DND-41 (cell line): ENCODE measurements at regions not wholly inside any gene's neighbourhood (a gene's known extent, or its start where the extent isn't known, plus 50 kb on each side); places are given as distances from the start of the nearest gene placed in this dataset.

ENCODE experiments used
- EZH2 ChIP-seq: IDR thresholded peaks from 3 replicates; pipeline ENCODE4 v1.6.1; 2012; ENCODE audit warnings: borderline replicate concordance, low read depth, mild to moderate bottlenecking, moderate library complexity, low read length, inconsistent platforms; ENCODE audit not compliant: severe bottlenecking
- TF ChIP-seq, protein P1 (sequence below): IDR thresholded peaks from 2 replicates; pipeline ENCODE4 v1.5.1; 2012; ENCODE audit warnings: borderline replicate concordance, low read length, moderate library complexity, mild to moderate bottlenecking; ENCODE audit not compliant: poor library complexity, severe bottlenecking; ENCODE audit errors: extremely low read depth

- TF ChIP-seq, protein P1, sequence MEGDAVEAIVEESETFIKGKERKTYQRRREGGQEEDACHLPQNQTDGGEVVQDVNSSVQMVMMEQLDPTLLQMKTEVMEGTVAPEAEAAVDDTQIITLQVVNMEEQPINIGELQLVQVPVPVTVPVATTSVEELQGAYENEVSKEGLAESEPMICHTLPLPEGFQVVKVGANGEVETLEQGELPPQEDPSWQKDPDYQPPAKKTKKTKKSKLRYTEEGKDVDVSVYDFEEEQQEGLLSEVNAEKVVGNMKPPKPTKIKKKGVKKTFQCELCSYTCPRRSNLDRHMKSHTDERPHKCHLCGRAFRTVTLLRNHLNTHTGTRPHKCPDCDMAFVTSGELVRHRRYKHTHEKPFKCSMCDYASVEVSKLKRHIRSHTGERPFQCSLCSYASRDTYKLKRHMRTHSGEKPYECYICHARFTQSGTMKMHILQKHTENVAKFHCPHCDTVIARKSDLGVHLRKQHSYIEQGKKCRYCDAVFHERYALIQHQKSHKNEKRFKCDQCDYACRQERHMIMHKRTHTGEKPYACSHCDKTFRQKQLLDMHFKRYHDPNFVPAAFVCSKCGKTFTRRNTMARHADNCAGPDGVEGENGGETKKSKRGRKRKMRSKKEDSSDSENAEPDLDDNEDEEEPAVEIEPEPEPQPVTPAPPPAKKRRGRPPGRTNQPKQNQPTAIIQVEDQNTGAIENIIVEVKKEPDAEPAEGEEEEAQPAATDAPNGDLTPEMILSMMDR: no peak
- TF ChIP-seq EZH2: no peak
Measured at GRCh38 chr5:93165559-93165958, 415.5 kb downstream of the NR2F1-AS1 start.
